HG03135 (cell line): ENCODE measurements at regions not wholly inside any gene's neighbourhood (a gene's known extent, or its start where the extent isn't known, plus 50 kb on each side); places are given as distances from the start of the nearest gene placed in this dataset.

Source experiments
- ATAC-seq: cut with Tn5 transposase; IDR thresholded peaks from one replicate; pipeline ENCODE4 v1.9.1; 2021; ENCODE audit warnings: mild to moderate bottlenecking, moderate library complexity; ENCODE audit not compliant: unreplicated experiment

DNA sequence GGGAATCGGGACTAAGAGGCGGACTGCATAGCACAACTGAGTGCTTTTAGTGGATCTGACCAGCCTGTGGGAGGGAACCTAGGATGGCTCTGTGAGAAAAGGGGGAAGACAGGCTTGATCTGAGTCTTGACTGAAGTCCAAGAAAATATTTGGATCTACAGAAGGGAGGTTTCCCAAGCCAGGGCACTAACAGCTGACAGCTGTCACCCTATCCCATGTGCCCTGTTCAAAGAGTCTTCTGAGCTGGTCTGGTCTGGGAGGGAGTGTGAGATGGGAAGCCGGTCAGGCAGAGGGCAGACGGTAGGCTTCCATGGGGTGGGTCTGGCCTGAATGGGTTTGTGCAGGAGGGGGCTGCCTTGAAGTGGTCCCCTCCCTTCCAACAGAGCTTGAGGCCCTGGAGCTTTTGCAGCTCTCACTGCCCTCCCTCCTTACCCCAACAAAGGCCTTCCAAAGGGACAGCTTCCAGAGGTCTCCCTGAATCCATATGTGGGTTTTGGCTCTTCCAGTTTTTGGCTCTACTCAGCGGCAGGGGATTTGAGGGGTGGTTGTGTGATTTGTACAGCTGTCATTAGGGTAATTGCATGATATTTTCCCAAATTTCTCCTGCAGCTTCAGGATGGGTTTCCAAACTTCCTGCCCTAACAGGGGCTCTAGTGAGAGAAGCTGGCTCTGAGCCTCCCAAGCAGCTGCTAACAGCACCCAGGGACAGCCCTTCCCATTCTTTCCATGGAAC lies 643.7 kb downstream of the BCOR start:
- ATAC-seq = no peak

DNA sequence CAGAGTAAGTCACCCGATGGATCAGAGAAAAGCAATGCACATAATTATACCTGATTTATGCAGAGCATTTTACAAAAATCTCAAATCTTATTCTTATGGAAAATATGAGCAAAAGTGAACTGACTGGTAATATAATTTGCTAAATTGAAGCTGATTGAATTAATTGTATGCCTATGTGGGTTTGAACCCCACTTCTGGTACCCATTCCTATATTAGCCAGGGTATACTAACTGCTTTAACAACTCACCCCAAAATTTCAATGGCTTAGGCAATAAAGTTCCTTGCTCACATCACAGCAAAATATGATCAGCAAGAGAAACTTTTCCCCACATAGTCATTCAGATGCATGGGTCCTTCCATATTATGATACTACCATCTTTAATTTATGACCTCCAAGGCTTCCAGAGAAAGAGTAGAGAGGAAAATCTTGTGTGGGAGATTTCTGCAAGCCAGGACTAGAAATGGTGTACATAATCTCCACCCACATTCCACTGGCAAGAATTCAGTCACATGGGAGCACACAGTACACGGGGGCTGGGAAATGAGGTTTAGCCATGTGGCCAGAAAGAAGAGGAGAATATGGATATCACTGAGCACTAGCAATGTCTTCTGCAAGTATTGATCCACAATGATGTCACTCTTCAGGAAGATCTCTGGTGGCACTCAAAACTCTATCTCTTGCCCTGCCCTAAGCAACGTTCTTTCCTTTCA lies 640.7 kb downstream of the BCOR start:
- ATAC-seq = no peak

DNA sequence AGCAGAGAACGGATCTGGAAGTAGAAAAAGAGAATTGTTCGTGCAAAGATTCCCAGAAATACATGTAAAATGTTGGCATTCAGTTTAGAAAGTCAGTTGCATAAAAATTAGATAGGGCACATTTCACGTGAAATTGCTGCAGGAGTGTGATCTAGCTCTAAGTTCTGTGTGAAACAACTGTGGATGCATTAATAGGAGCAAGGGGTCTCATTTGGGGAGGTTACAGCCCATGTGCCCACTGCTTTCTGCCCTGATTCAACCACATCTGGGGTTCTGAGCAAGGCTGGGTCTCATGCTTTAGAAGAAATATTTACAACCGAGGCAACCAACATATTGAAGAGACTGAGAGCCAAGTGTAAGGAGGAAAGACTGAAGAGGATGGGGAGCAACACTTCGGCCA lies 639.0 kb downstream of the BCOR start:
- ATAC-seq = no peak

- no peak for ATAC-seq
Observed at GRCh38 chrX:39459204-39459603, 638.6 kb downstream of the BCOR start.

GRCh38 chrX:39459952-39460351 lies 637.8 kb downstream of the BCOR start:
- no peak for ATAC-seq

GRCh38 chrX:39460499-39460898 lies 637.3 kb downstream of the BCOR start:
- no peak for ATAC-seq

DNA sequence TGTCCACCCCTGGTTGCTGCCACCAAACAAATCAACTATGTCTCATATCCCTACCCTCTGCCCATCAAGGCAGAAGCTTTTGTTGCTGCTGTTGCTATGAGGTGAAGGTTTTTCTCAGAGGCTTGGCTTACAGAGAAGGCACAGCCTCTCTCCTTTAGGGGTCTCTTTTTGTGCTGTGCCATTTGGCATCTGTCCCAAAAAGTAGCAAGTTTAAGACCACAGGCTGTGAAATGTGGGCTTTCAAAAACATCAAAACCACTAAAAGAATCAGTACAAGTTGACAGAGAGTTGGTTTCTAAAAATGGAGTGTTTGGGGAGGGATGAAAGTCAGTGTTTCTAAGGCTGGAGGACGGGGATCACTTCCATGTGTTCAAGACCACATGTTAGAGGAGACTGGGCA lies 634.9 kb downstream of the BCOR start:
- ATAC-seq = no peak

DNA sequence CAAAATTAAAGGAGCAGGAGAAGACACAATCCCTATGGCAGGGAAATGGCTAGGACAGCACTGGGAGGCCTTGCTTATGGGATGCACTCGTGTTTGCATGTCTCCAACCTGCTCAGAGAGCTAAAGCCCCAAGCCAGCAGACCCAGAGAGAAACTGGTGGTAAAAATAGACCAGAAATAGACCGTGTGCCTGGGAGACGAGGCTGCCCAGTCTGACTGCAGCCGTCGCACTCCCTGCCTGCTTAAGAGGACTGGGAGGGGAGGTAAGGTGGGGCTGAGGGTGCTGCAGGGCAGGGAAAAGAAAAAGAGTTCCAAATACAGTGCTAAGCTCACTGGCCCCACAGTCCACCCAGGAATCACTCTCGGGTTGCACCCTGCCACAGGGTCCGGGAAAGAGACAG lies 633.5 kb downstream of the BCOR start:
- no peak for ATAC-seq

DNA sequence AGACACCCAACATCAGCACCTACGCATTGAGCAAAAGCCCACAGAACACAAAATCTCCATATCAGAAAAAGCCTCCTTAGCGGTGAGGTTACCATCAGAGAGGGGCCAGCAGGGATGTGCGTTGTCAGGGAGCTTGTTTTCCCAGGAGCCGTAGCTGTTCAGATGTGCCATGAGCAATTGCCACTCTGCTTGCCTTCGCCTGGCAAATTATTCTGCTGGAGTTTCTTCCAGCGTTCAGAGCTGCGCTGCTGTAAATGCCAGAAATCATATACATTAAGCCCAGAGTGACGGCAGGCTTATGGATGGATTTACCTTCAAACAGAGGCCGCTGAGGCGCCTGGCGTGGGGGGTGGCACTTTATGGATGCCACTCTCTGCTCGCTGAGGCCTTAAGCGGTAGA lies 632.3 kb downstream of the BCOR start:
- no peak for ATAC-seq

- no peak for ATAC-seq
Observed at GRCh38 chrX:39465906-39466305, 631.9 kb downstream of the BCOR start.

DNA sequence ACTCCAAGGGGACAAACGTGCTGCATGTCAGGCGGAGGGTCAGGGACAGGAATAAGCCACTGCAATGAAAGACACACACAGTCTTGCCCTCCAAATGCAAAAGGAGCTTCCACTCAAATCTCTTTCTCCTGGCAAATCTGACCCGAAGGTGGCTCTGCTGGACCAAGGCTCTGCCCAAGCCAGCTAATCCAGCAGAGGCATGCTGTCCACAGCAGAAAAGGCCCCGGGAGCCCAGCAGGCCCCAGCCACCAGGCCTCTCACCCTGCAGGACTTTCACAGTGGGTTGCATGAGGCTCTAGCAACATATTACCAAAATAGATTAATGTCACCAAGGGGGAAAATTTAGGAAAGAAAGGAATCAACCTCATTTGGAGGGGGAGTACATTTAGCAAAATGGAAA lies 628.6 kb downstream of the BCOR start:
- ATAC-seq = no peak

GRCh38 chrX:39470588-39471407 lies 627.0 kb downstream of the BCOR start:
- no peak for ATAC-seq

GRCh38 chrX:39472161-39472560 lies 625.6 kb downstream of the BCOR start:
- no peak for ATAC-seq

DNA sequence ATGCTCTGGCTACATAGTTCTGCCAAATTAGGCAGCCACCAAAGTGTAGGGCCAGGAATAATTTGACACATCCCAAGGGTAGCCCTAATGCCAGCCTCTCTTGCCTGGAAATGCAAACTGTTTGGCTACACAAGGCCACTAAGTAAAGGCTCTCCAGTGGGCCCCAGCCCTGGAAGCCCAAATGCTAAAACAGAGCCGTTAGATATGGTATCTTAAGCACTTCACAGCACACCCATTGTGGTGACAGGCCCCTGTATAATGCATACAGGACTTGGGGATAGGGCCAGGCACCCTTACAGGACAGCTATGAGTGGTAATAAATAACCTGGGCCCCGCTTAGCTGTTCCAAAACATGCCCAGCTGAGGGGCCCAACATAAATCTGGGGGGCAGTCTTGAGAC lies 623.9 kb downstream of the BCOR start:
- no peak for ATAC-seq

DNA sequence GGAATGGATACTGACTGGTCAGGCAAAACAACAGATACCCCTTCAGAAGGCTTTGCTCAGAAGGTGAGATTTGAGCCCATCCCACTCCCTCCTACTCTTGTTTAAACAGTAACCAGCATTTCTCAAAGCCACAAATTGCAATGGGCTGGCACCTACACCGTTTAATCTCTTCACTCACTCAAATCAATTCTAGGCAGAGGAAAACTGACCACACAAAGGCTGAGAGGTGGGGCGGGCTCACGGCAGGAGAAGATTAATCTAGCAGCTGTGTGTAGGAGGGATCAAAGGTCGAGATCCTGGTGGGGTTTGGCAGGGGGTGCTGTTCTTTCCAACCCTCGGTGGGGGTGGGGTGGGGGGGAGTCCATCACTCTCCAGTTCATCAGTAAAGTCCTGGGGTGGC lies 622.4 kb downstream of the BCOR start:
- ATAC-seq = no peak

DNA sequence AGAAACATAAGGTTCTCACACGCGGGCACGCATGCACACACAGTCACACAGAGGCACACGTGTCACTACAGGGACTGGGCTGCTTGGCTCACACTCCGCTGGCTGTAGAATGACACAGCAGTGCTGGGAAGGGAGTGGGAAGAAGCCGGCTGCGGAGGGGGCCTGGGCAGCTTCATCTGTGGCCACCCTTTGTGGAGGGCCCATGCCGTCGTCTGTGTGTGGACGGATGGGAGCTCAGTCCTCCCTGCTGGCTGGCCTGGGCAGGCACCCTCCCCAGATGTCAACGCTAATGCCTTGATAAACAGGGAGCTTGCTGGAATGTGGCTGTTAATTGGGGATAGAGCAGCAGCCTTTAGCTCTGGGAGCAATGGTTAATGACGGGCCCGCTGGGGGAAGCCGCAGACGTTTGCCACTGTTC lies 621.1 kb downstream of the BCOR start:
- ATAC-seq = no peak

DNA sequence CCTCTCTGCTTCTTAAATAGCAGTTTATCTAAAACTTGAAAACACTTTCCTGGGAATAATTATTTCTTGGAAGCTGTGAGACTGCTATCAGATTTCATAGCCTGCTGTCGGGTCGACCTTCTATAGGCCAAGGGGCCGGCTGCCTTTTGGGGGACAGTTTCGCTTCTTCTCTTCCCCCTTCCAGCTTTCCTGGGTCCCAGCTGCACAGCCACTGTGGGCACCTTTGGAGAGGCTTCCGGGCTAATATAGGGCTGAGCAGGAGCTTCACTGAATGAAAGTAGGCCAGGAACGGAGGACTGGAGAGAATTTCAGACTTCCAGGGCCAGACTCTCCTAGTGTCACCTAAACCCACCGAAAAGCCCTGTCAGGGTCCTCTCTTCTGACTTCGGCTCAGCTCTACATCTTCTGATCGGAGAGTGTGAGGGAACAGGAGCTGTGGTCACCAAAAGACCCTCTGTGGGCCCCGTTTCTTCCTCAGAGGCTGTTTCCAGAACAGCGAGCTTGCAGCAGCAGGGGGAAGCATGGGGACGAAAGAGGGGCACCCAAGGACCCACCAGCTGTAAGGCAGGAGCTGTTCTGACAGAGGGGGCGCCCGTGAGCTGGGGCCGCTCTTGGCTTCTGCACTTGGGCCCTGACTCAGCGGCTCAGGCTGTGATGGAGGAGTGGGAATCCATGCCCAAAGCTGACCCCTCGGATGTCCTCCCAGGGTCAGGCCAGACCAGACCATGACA lies 620.6 kb downstream of the BCOR start:
- no peak for ATAC-seq

GRCh38 chrX:39477762-39478120 lies 620.0 kb downstream of the BCOR start:
- no peak for ATAC-seq

- ATAC-seq = no peak
Observed at GRCh38 chrX:39479856-39480255, 617.9 kb downstream of the BCOR start.

DNA sequence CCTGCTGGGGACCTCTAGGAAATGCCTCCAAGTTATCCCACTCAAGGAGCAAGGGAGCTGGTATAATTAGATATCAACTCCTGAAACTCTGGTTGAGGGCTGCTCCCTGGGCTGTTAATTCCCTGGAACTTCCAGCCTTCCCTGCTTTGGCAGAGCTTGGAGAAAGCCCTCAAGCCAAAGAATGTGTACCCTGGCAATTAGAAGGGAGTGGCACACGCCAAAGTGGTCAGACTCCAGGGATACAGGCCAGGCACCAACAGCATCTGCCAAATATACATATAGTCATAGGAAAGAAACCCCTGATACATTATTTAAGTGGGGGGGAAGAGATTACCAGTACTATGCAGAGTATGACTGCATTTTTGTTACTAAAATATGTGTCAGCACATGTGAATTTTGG lies 616.8 kb downstream of the BCOR start:
- no peak for ATAC-seq

DNA sequence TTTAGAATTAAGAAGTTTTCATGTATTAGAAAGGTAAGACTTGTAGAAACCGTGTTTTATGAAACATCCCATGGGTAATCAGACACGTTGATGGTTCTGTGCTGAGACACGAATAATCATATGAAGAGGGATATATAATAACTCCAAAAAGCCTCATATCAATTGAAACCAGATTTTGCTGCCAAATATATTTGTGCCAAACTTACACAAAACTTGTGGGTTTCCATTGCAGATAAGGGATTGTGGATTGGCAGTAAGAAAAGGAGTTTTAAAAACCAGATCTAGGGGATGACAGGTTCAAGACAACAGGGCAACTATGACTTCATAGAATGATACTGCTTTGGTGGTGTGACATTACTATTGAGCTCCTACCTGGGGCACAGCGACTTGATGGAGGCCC lies 616.1 kb downstream of the BCOR start:
- no peak for ATAC-seq
